GM04503 (cell line): ENCODE measurements at regions not wholly inside any gene's neighbourhood (a gene's known extent, or its start where the extent isn't known, plus 50 kb on each side); places are given as distances from the start of the nearest gene placed in this dataset.
A peak's percentile ranks its signal among the peaks of the same experiment; 100 is the strongest.

Experiments
- DNase-seq: peaks from one replicate; pipeline ENCODE4 v3.0.0-alpha.2; 2012; ENCODE audit warnings: low read depth

GRCh38 chr2:171608168-171608567, 79.1 kb upstream of the DYNC1I2 start:
- no peak for DNase-seq

- no peak for DNase-seq
These were observed 76.4 kb upstream of the DYNC1I2 start for GRCh38 chr2:171610824-171611223.

DNA sequence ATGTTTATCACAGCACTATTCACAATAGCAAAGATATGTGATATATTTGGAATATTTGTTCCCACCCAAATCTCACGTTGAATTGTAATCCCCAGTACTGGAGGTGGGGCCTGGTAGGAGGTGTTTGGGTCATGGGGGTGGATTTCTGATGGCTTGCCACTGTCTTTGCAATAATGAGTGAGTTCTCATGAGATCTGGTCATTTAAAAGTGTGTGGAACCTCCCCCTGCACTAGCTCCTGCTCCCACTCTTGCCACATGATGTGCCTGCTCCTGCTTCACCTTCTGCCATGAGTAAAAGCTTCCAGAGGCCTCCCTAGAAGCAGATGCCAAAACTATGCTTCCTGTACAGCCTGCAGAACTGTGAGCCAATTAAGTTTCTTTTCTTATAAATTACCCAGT, 72.2 kb upstream of the DYNC1I2 start:
- peak; percentile 20 for DNase-seq

GRCh38 chr2:171617981-171618380, 69.3 kb upstream of the DYNC1I2 start:
- DNase-seq: no peak

DNA sequence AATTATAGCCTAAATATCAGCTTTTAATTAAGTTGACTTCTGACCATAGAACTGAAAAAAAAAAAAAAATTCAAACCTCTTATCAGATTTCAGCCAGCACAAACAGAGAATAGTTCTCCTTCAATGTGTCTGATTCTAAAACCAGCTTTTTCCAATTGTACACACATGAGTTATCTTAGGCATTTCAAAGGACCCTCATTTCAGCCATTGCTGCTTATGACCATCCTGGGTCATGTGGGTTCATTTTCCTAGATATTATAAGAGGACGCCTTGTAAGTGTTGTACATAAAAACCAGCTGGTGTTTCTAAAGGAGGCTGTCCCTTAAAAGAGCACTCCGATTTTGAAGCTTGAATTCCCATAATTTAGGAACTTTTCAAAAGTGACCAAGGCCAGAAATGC, 62.3 kb upstream of the DYNC1I2 start:
- no peak for DNase-seq

DNA sequence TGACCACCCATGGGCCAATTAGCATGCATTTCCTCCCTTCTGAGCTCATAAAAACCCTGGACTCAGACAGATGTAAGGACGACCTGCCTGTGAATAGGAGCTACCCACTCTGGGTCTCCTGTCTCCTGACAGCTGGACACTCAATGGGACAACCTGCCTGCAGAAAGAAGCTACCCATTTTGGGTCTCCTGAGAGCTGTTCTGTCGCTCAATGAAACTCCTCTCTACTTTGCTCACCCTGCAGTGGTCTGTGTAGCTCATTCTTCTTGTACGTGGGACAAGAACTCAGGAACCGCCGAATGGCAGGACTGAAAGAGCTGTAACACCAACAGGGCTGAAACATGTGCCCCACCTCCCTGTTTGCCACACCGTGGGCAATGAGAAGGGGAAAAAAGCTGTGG, 60.3 kb upstream of the DYNC1I2 start:
- DNase-seq: no peak

DNA sequence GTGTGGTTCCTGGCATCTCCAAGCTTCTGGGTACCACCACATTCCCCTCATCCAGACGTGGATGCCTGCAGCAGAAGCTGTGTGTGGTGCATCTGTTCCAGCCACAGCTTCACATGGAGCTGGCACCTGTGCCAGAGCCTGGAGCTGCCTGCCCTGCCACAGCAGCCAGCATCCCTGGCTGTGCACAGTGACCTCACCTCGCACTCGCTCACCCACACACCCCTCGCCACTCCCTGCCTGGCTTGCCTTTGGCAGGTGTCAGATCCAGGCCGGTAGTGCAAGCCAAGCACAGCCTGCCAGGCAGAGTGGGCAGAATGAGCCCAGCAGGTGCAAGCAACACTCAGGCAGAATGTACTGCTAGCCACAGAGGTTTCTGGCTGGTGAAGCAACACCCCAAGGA, 59.9 kb upstream of the DYNC1I2 start:
- DNase-seq: no peak

DNA sequence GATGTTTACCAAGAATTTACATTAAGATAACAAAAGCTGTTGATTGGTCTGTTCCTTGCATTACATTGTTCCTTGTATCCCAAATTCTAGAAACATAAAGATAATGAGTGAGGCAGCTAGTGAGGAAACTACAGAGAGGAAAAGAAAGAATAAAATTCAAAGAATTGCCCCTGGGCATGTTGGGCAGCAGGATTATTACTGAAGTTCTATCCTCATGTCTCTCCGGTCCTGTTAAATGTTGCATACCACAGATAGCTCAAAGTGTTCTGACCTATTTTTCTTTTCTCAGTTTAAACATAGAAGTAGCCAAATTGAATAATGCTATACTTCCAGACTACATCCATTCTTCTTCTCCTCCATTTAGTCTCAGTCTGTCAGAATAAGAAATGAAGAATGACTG, 58.2 kb upstream of the DYNC1I2 start:
- no peak for DNase-seq

GRCh38 chr2:171630089-171630770, 57.0 kb upstream of the DYNC1I2 start:
- no peak for DNase-seq

GRCh38 chr2:171630812-171631626, 56.2 kb upstream of the DYNC1I2 start:
- no peak for DNase-seq
